Kidney (tissue), 13 donors: ENCODE measurements at regions not wholly inside any gene's neighbourhood (a gene's known extent, or its start where the extent isn't known, plus 50 kb on each side); places are given as distances from the start of the nearest gene placed in this dataset.

ENCODE experiments used
- DNase-seq, 5 donors: peaks; one replicate each; pipeline ENCODE4 v3.0.0-alpha.2; 2013 to 2020
- FAIRE-seq: peaks from 2 replicates; lab custom pipeline; 2012; peaks lifted over from hg19 to GRCh38; lab: Jason Lieb, UNC
- H3K27ac ChIP-seq, 2 donors: one replicate each; pipeline ENCODE4 v1.7.0; 2013; ENCODE audit warnings: low read depth in 2 of 2, low read length in 2 of 2, inconsistent platforms in 1 of 2
- H3K27me3 ChIP-seq: one replicate; pipeline ENCODE4 v1.7.1; 2013; ENCODE audit warnings: low read length, inconsistent platforms; ENCODE audit not compliant: control insufficient read depth, insufficient read depth
- H3K36me3 ChIP-seq, 3 donors: one replicate each; pipeline versions ENCODE4 v1.7.0 to v1.7.1; 2013; ENCODE audit warnings: low read length in 3 of 3, control low read depth in 1 of 3, inconsistent platforms in 1 of 3; ENCODE audit not compliant: insufficient read depth in 3 of 3, control insufficient read depth in 2 of 3
- H3K4me1 ChIP-seq, 3 donors: one replicate each; pipeline versions ENCODE4 v1.7.0 to v1.7.1; 2013; ENCODE audit warnings: low read length in 3 of 3, inconsistent platforms in 1 of 3, low read depth in 1 of 3; ENCODE audit not compliant: control insufficient read depth in 2 of 3, insufficient read depth in 2 of 3
- H3K4me3 ChIP-seq, 3 donors: one replicate each; pipeline versions ENCODE4 v1.7.0 to v1.8.1; 2013; ENCODE audit warnings: low read length in 3 of 3, control low read depth in 1 of 3, inconsistent platforms in 1 of 3
- H3K9ac ChIP-seq, 3 donors: one replicate each; pipeline versions ENCODE4 v1.7.0 to v1.7.1; 2013; ENCODE audit warnings: low read length in 3 of 3, control low read depth in 1 of 3, inconsistent platforms in 1 of 3
- H3K9me3 ChIP-seq, 3 donors: one replicate each; pipeline versions ENCODE4 v1.7.0 to v1.7.1; 2013; ENCODE audit warnings: low read length in 3 of 3, control low read depth in 1 of 3, inconsistent platforms in 1 of 3; ENCODE audit not compliant: control insufficient read depth in 2 of 3, insufficient read depth in 1 of 3
- intact Hi-C: fragments of 100-400 bp; cut with DNase I; formaldehyde crosslinking; loops from one replicate; pipeline ENCODE4 v1.11.1; 2022
- TF ChIP-seq, protein P1 (sequence below): IDR thresholded peaks from 3 replicates; pipeline ENCODE4 v1.5.1; 2012; ENCODE audit warnings: mild to moderate bottlenecking, moderate library complexity, borderline replicate concordance; ENCODE audit not compliant: insufficient read depth; ENCODE audit errors: extremely low read depth
- donor health status: control.
- donor health status: control.
- donor health status: control.
- donor health status: control.
- donor health status: control.
- donor health status: DM: yes; HTN: yes; CAD: no.
- donor health status: Normal renal cell carcinoma (clear cell type).

- TF ChIP-seq, protein P1, sequence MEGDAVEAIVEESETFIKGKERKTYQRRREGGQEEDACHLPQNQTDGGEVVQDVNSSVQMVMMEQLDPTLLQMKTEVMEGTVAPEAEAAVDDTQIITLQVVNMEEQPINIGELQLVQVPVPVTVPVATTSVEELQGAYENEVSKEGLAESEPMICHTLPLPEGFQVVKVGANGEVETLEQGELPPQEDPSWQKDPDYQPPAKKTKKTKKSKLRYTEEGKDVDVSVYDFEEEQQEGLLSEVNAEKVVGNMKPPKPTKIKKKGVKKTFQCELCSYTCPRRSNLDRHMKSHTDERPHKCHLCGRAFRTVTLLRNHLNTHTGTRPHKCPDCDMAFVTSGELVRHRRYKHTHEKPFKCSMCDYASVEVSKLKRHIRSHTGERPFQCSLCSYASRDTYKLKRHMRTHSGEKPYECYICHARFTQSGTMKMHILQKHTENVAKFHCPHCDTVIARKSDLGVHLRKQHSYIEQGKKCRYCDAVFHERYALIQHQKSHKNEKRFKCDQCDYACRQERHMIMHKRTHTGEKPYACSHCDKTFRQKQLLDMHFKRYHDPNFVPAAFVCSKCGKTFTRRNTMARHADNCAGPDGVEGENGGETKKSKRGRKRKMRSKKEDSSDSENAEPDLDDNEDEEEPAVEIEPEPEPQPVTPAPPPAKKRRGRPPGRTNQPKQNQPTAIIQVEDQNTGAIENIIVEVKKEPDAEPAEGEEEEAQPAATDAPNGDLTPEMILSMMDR, result no peak
- DNase-seq (no peak), FAIRE-seq (no peak)
- Histone ChIP-seq H3K9ac (no peak overlapping the region), H3K36me3 (no peaks in the 10 kb centered on the region), H3K4me3 (no peak overlapping the region), H3K9me3 (no peaks in the 10 kb centered on the region), H3K27me3 (no peaks in the 10 kb centered on the region), H3K4me1 (no peaks in the 10 kb centered on the region), H3K27ac (no peak overlapping the region)
- intact Hi-C loops, result no loop called here
Measured at GRCh38 chr14:37858733-37859132, 263.3 kb downstream of the TTC6 start.

GRCh38 chr14:37859177-37859576 lies 263.7 kb downstream of the TTC6 start:
- Histone ChIP-seq H3K27me3 (no peaks in the 10 kb centered on the region), H3K9ac (no peak overlapping the region), H3K9me3 (no peaks in the 10 kb centered on the region), H3K36me3 (no peaks in the 10 kb centered on the region), H3K4me1 (no peaks in the 10 kb centered on the region), H3K27ac (no peak overlapping the region), H3K4me3 (no peak overlapping the region)
- intact Hi-C loops, result no loop called here
- TF ChIP-seq, protein P1, result no peak
- FAIRE-seq, result no peak
- no peak for DNase-seq

DNA sequence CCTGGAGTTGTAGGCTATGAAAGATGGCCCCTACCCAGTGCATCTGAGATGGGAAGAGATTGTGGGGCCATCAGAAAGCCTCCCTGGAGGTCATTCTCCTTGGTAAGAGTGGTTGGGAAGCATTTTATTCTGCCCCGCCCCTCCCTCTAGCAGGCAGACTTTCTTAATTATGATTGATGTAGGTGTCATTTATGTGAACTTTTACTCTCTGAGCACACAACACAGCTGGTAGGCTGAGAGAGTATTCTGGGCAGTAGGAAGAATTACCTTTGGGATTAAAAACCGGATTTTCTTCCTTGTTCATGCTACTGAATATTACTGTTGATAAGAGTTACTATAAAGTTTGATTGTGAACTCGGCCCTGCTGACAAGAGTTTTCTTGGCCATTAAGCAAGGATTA lies 266.8 kb downstream of the TTC6 start:
- no peaks in the 10 kb centered on the region for H3K4me1 ChIP-seq
- H3K27me3 ChIP-seq, result no peaks in the 10 kb centered on the region
- H3K4me3 ChIP-seq, result no peak overlapping the region
- no peaks in the 10 kb centered on the region for H3K9me3 ChIP-seq
- H3K27ac ChIP-seq, result no peak overlapping the region
- TF ChIP-seq, protein P1, result no peak
- no peak overlapping the region for H3K9ac ChIP-seq
- FAIRE-seq, result no peak
- no peak for DNase-seq
- intact Hi-C loops, result no loop called here
- no peaks in the 10 kb centered on the region for H3K36me3 ChIP-seq

DNA sequence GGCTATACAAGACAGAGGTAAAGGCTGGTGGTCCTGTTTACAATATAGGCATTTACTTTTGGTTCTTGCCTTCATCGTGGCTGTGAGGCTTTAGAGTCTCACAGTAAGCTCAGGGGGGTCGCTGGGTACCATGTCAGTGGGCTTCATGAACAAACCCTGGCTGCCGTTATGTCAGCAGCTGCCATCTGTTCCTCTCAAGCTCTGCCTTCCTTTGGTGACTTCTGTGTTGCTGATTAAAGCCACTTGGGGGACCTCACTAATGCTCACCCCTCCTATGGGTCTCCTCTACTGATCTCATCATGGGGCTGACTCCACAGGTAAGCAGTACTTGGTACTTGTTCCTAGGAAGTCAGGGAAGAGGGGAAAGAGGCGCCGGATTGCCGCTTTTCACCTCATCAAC lies 268.7 kb downstream of the TTC6 start:
- FAIRE-seq, result no peak
- Histone ChIP-seq H3K36me3 (no peaks in the 10 kb centered on the region), H3K4me1 (no peaks in the 10 kb centered on the region), H3K27ac (no peak overlapping the region), H3K4me3 (no peak overlapping the region), H3K9ac (no peak overlapping the region), H3K9me3 (no peaks in the 10 kb centered on the region), H3K27me3 (no peaks in the 10 kb centered on the region)
- TF ChIP-seq, protein P1, result no peak
- DNase-seq, result no peak
- intact Hi-C loops, result no loop called here
